Posterior vena cava (tissue), 2 donors: ENCODE measurements at regions not wholly inside any gene's neighbourhood (a gene's known extent, or its start where the extent isn't known, plus 50 kb on each side); places are given as distances from the start of the nearest gene placed in this dataset.

Experiments used
- DNase-seq: peaks from one replicate; pipeline ENCODE4 v3.0.0-alpha.2; 2020; ENCODE audit warnings: low spot score
- intact Hi-C, 2 donors: fragments of 100-400 bp; cut with DNase I; formaldehyde crosslinking; loops; one replicate each; pipeline versions ENCODE4 v1.14.1 to v1.14.2; 2022 to 2023
- donor health status: DM: yes; HTN: yes; CAD: no.
- donor health status: DM: yes; HTN: yes; CAD: no.

DNA sequence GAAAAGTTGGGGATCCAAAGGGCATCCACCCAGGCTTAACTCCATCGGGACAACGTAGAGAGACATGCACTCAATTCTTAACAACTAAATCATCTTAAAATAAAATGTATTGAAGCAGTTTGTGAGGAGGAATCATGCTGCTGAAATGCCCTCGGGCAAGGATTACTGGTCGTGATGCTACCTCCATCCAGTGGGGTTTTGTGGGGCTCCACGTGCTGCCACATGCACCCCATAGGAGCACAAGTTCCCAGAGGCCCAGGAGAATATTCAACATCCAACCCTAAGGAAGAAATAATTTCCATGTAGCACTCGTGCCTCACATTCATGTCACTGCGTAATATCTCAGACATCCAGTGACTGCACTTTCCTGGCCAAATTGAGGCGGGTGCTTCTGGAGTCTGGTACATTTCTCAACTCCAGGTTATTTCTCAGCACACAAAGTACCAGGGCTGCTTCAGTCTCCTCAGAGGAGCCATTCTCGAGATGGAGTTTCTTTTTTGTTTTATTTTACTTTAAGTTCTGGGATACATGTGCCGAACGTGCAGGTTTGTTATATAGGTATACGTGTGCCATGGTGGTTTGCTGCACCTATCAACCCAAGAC is 429.8 kb downstream of the FOXO1 start:
- intact Hi-C loops: no loop called here
- peak; percentile 83 for DNase-seq

DNA sequence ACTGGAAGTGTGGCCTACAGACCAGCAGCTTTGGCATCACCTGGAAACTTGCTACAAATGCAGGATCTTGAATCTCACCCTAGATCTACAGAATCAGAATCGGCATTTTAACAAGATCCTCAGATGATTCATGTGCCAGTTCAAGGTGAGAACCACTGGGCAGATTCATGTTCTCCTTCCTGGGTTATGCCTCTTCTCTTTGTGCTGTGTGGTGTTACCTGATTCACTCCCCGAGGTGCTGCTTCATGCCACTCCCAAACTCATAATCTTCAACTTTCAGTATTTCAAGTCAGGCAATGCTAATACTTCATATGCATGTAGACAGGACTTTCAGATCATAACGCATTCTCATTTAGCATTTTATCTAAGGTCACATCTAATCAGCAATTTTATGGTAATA is 427.7 kb downstream of the FOXO1 start:
- no peak for DNase-seq
- intact Hi-C loops: no loop called here

DNA sequence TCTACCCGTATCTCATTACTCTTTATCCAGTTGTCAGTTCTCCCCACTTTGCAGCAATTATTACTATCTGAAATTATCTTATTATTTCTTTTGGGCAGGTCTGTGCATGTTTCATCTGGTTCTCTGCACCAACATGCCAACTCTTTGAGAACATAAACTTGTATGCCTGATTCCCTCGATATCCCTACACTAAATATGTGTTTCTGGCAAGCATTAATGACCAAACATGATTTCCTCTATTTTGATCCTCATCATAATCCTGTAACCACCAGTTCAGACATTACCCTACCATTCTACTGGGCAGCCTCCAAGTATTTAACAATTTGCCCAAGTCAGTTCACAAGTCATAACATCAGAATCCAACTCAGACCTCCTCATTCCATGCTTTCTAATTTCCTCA is 426.1 kb downstream of the FOXO1 start:
- intact Hi-C loops: no loop called here
- DNase-seq: no peak

DNA sequence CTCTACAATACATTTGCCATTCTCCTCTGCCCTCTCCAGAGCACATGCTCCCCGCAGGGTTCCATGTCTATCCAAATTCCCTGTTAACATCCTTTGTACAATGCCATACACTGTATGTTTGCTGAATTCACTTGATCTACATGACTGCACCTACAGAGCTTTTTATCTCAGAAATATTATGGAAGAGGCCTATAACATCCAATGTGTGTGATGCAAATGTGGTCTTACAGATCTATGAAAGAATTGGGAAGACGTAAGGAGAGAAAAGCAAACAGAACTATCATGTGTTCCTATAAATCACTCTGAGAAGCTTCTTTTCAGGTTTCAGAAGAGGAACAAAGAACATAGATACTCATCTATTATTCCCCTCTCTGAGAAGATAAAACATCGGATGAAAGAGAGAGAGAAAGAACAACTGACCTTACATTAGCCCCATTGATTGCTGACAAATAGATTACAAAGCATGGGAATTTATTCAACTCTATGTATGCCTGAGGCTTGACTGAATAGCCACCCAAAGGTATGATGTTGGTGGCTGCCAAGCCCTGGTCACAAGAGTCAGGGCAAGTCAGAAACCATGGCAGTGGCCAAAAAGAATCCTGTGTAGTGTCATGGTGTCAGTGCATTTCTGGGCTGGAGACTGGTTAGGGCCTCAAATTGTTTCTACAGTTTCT is 425.2 kb downstream of the FOXO1 start:
- no peak for DNase-seq
- intact Hi-C loops: no loop called here

DNA sequence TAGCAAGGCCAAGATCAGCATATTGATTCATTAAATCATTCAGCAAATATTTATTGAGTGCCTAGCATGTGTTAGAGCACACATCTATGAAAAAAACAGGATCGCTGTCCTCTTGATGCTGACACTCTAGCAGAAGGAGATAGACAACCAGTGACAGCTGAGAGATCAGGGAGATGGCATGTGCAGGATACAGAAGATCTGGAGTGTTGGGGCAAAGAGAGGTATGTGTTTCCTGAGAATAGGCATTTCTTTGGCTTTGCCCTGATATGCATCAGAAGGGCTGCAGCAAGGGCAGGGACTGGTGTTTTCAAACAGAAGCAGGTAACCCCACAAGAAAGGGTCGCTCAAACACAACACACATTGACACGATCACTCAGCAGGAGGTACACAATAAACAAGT is 423.4 kb downstream of the FOXO1 start:
- intact Hi-C loops: no loop called here
- DNase-seq: no peak

DNA sequence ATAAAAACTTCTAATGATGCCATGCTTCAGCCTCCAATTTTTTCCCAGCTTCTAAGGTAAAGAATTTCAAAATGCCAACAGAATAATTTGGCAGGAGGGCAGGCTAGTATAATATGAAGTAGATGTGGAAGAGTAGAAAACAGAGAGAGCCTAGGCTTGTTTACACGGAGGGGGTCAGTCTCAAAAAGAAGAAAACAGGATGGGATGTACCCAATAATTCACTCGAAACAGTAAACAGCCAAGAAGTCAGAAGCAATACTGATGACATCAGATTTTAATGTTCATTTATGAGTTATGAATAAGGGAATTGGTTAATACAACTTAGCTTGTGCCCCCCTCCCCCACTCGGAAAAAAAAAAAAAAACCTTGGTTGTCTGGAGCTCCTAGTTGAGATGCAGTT is 422.5 kb downstream of the FOXO1 start:
- intact Hi-C loops: no loop called here
- DNase-seq: no peak

DNA sequence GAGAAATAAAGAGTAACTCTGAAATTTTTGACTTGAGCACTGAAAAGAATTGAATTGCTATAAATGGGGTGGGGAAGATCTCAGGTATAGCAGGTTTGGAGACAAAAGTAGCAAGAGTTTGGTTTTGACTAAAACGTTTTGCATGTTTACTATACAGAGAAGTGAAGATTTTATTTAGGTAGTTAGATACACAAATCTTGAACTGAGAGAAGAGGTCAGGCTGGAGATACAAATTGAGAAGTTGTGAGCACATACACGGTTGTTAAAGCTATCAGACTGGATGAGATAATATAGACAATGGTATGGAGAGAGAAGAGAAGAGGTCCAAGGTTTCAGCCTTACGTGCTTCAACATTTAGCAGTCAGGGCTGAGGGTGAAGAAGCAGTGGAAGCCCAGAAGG is 420.9 kb downstream of the FOXO1 start:
- no peak for DNase-seq
- intact Hi-C loops: no loop called here

DNA sequence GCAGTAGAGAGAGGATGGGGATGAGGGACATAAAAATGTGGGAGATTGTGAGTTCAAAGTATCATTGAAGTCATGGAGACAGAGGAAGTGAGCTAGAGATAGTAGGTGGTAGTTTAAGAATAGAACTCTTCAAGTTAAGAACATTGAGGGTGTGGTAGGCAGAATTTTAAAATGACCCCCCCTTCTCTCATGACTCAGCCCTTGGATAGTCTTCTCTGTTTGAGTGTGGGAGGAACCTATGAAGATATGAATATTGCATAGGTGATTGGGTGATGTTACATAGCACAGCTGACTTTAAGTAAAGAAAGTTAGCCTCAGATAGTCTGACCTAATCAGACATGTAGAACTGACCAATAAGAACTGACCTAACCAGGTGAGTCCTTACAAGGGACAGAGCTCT is 418.6 kb downstream of the FOXO1 start:
- no peak for DNase-seq
- intact Hi-C loops: no loop called here

DNA sequence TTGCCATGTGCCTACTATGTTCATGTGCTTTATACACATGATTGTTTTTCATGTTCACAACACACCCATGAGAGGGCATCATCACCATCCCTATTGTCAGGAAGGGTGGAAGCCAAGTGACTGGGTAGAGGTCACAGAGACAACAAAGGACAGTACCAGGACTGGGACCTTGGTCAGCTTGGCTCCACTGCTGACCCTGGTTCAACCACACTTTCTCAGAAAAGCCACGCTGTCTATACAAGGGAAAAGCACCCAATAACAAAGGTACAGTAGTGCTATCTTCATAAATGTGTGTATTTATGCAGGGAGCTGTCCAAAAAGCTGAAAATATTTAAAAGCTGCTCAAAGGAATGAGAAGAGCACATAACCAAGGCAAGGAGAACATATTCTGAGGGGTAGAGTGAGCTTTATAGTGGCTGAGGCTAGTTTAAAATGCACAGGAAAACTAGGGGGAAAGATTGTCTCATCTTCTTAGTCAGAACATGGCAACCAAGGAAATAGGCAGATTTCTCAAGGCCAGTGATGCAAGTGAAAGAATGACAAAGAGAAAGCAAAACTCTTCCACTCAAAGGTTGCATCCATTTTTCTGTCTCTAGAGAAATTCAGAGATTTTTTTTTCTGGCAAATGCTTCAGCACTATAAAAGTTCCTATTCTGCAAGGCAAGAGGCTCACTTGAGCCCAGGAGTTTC is 415.0 kb downstream of the FOXO1 start:
- intact Hi-C loops: no loop called here
- DNase-seq: no peak

DNA sequence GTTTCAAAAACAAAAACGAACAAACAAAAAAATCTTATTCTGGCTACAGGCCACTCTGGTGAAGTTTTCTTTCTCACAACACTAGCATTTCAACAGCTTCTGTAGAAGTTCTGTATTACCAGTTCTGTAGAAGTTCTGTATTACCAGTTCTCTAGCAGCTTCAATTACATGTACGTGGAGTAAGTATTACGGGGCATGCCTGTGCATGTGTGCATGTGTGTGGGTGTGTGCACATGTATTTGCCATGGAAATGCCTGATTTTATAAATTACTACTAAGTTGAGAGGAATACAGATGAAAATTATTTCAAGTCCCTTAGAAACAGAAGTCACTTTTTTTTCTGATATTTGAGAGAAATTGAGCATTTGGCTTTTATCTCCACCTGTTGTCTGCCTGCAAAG is 414.2 kb downstream of the FOXO1 start:
- intact Hi-C loops: no loop called here
- no peak for DNase-seq

DNA sequence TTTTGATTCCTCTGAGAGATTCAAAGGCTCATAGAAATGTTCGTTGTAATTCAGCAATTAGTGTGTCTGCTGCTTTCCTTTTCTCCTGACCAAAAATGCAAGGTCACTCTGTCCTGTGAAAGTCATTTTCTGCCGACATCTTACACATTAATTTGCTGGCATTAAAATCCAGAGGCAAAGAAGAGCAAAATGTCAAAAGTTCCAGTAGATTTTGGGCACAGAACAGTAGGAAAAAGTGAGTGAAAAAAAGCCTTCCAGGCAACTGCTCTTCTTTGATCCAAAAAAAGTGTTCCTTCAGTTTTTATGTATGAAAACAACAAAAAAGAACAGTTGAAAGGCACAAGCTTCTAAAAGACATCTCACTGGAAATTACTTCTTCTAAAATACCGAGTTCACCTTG is 413.8 kb downstream of the FOXO1 start:
- intact Hi-C loops: no loop called here
- no peak for DNase-seq

DNA sequence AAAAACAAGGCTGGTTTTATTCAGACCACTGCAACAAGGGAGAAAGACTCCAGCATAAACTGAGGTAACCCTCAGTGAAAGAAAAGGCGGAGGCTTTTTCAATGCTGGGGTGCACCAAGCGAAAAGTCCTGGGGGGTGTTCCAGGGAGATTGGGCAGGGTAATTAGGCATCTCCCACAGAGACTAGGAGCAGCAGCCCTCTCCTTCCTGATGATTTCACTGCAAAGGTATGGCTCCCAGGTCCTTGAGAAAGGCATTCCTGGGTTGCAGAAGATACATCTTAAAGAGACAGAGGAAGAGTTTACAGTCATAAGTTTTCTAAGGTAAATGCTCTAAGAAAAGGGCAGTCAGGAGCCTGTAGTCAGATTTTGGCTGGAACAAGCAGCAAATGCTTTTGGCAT is 412.0 kb downstream of the FOXO1 start:
- DNase-seq: no peak
- intact Hi-C loops: no loop called here

DNA sequence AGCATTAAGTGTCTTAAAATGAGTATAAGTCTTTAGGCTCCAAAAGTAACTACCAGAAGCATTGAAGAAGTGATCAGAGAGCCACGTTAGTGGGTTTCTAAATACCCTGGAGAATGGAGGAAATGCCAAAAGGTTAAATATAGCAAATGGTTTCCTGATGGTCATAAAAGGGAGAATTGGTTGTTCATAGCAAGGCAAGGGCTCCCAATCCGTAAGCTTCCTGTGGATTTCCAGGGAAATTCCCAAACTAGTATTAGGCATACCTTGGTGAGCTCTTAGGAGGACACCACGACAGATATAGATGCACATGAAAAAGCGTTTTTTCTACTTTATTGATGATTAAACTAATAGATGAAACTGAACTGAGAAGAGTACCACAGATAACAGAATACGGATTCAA is 410.9 kb downstream of the FOXO1 start:
- intact Hi-C loops: no loop called here
- no peak for DNase-seq

DNA sequence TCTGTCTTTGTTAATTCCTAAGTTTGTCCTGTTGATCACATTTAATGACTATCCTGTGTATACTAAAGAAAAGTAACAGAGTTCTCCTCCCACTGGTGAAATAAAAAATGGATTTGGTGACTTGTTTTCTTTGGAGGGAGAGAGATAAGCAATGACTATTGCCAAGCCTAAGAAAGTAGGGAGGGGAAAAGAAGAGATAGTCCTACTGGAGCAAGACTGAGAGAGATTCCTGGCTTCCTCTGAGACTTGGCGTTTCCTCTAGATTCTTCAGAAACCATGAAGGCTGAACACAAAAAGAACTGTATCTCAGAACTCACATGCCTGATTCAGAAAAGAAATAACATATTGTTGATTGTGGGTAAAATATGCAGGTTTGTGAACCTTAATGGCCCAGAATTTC is 406.5 kb downstream of the FOXO1 start:
- DNase-seq: no peak
- intact Hi-C loops: no loop called here

DNA sequence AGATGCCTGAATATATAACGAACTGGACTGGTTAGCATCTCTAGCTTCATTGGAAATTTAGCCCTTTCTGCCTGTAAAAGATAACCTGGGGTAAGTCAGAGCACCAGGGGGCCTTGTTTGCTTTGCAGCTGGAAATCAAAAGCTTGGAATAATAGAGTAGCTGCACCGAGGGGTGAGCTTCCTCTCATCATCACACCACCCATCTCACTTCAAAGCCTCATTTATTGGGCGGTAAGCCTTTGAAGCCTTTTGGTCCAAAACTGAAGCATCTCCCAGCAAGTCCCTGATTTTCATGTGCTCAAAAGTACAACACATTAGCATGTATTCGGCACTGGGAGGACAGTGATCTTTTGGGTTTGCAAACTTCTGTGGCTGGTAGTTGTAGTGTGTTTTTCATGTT is 405.1 kb downstream of the FOXO1 start:
- intact Hi-C loops: no loop called here
- no peak for DNase-seq

DNA sequence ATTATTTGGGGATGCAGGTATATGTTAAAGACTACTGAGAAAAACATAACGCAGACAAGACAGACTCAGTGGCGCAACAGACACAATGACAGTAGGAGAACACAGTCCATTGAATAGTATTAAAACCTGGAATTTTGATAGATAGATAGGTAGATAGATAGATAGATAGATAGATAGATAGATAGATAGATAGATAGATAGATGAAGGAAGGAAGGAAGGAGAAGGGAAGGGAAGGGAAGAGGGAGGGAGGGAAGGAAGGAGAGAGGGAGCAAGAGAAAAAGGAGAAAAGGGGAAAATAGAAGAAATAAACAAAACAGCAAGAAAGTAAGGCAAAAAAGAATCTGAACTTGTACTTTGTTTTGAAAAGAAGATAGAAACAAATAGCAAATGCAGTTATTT is 404.5 kb downstream of the FOXO1 start:
- DNase-seq: no peak
- intact Hi-C loops: no loop called here

DNA sequence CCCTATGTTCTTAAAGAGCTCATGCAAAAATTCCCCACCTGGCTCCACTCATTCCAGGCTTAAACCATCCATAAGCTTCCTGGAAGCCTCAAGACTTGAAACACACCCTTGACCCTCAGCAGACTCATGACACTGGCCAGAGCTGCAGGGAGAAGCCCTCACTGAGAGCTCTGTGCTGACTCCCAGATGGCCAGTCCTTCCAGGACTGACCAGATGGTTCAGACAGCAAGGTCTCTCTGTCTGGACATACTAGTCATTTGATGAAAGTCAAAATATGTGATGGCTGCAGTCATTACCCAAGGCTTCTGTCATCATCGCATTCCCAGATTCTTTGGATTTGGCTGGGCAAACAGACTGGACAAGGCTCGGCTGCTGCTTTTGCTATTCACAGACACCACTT is 397.4 kb downstream of the FOXO1 start:
- DNase-seq: no peak

DNA sequence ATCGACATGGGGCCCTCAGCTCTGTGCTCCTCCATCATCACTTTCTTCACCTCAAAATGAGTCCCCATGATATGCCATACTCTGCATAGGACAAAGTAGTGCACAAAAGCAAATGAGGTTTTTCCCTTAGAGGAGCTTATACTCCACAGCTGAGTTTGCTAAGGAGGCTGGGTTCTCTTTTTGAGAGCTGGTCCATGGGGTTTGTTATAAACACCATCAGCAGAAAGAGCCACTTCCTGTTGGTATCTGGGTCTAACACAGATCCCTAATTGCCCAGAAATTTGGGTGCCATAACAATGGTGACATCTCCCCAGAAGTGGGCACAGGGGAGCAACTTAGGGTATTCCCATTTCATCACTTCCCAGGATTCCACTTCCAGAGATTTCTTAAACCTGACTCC is 395.7 kb downstream of the FOXO1 start:
- DNase-seq: no peak
- intact Hi-C loops: no loop called here

More for the DNA sequence above, 397.4 kb downstream of the FOXO1 start:
- intact Hi-C loops: no loop called here

DNA sequence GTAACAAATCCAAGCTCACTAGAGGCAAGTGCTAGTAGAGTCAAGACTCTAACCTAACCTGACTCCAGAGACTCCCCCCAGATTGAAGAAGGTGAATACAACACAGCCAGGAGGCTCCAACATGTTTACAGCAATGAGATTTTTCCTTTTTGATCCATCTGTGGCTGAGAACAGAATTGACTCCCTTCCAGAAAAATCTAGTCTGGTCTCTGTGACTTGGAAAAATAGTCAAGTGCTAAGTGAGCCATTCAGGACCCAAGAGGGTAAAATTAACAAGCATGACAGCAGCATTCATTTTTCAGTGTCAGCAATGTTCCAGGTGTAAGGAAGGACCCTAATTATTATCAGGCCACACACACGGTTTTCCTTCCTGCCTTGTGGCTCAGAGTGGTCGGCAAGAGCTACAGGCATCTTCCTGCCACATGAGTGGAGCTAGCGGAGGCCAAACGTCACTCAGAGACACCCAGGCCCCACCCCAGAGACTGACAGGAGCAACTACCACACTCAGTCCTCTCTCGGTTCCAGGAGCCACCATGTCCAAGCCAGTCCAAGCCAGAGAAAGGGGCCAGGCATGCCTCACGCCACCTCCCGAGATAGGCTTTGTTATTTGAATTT is 395.1 kb downstream of the FOXO1 start:
- intact Hi-C loops: no loop called here
- peak; percentile 77 for DNase-seq

DNA sequence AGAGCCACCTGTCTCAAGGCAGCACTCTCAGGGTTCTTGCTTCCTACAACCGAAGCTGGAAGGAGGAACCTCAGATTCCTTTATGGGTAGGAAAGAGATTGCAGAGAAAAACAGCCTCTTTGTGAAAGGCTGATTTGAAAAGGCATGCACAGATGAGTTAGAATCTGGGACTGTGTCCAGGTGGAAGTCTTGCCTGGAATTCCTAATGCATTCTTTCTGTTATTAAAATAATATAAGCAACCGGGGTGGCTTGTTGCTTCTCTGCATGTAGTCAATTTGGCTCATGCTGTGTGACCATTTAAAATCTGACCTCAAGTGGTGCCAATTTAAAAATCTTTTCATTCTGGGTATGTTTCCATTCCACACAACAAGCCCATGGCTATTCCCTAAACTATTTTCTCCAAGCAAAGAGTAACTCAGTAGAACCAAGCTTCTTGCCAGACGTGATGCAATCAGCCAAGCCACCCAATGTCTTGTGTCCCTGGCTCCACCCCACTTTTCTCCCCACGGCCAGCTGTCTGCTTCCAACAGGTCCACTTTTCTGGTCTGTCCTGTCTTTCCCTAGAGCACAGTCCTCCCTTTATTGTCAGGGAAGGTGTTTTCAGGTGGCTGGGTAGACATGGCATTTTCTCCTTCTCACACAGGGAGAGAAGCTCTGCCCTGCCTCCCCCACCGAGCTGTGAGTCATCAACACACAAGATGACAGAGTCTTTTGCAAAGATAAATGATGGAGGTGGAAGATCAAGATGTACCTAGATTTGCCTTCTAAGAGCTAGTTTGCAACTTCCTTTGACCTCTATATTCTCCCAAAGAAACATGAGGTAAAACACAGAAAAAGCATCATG is 394.3 kb downstream of the FOXO1 start:
- peak; percentile 89 for DNase-seq
- intact Hi-C loops: no loop called here
